Effector memory CD4-positive, alpha-beta T cell (primary cell): ENCODE measurements at regions not wholly inside any gene's neighbourhood (a gene's known extent, or its start where the extent isn't known, plus 50 kb on each side); places are given as distances from the start of the nearest gene placed in this dataset.

Source experiments
- DNase-seq, 3 donors: peaks; one replicate each; pipeline ENCODE4 v3.0.0-alpha.2; 2020
- H3K27ac ChIP-seq: 2 replicates; pipeline ENCODE4 v1.7.0; 2013; ENCODE audit warnings: mild to moderate bottlenecking, low read length, moderate library complexity; ENCODE audit not compliant: insufficient read depth, poor library complexity, severe bottlenecking
- H3K27me3 ChIP-seq: replicated peaks from 2 replicates; pipeline ENCODE4 v1.7.0; 2013; ENCODE audit warnings: mild to moderate bottlenecking, low read length; ENCODE audit not compliant: insufficient read depth, control insufficient read depth, poor library complexity, severe bottlenecking
- H3K36me3 ChIP-seq: 2 replicates; pipeline ENCODE4 v1.7.0; 2013; ENCODE audit warnings: mild to moderate bottlenecking, low read length, moderate library complexity; ENCODE audit not compliant: control insufficient read depth, insufficient read depth
- H3K4me1 ChIP-seq: 2 replicates; pipeline ENCODE4 v1.7.0; 2013; ENCODE audit warnings: low read length, mild to moderate bottlenecking; ENCODE audit not compliant: control insufficient read depth, insufficient read depth, poor library complexity, severe bottlenecking
- H3K4me3 ChIP-seq: 2 replicates; pipeline ENCODE4 v1.7.0; 2013; ENCODE audit warnings: low read length, low read depth, mild to moderate bottlenecking; ENCODE audit not compliant: insufficient read depth, poor library complexity, severe bottlenecking
- H3K9me3 ChIP-seq: 2 replicates; pipeline ENCODE4 v1.7.0; 2013; ENCODE audit warnings: mild to moderate bottlenecking, low read length, moderate library complexity; ENCODE audit not compliant: control insufficient read depth

GRCh38 chr4:58551676-58552075, 1441.5 kb upstream of the IGFBP7 start:
- H3K4me1 ChIP-seq, result no peaks in the 10 kb centered on the region
- no peaks in the 10 kb centered on the region for H3K27me3 ChIP-seq
- no peaks in the 10 kb centered on the region for H3K9me3 ChIP-seq
- no peak overlapping the region for H3K27ac ChIP-seq
- no peak for DNase-seq
- H3K36me3 ChIP-seq, result no peaks in the 10 kb centered on the region
- no peak overlapping the region for H3K4me3 ChIP-seq

GRCh38 chr4:58543465-58543864, 1433.3 kb upstream of the IGFBP7 start:
- H3K4me1 ChIP-seq, result no peaks in the 10 kb centered on the region
- no peaks in the 10 kb centered on the region for H3K36me3 ChIP-seq
- no peak for DNase-seq
- no peaks in the 10 kb centered on the region for H3K27me3 ChIP-seq
- H3K27ac ChIP-seq, result no peak overlapping the region
- H3K9me3 ChIP-seq, result no peaks in the 10 kb centered on the region
- H3K4me3 ChIP-seq, result no peak overlapping the region

- no peaks in the 10 kb centered on the region for H3K36me3 ChIP-seq
- no peaks in the 10 kb centered on the region for H3K27me3 ChIP-seq
- no peak for DNase-seq
- H3K27ac ChIP-seq, result no peak overlapping the region
- H3K4me3 ChIP-seq, result no peak overlapping the region
- no peaks in the 10 kb centered on the region for H3K4me1 ChIP-seq
- H3K9me3 ChIP-seq, result no peaks in the 10 kb centered on the region
Observed at GRCh38 chr4:58541926-58542325, 1431.7 kb upstream of the IGFBP7 start.

- DNase-seq, result no peak
- Histone ChIP-seq H3K4me3 (no peak overlapping the region), H3K27ac (no peak overlapping the region), H3K9me3 (no peaks in the 10 kb centered on the region), H3K4me1 (no peaks in the 10 kb centered on the region), H3K36me3 (no peaks in the 10 kb centered on the region), H3K27me3 (no peaks in the 10 kb centered on the region)
Observed at GRCh38 chr4:58522765-58523382, 1412.7 kb upstream of the IGFBP7 start.

- Histone ChIP-seq H3K27me3 (no peaks in the 10 kb centered on the region), H3K9me3 (no peaks in the 10 kb centered on the region), H3K4me3 (no peak overlapping the region), H3K36me3 (no peaks in the 10 kb centered on the region), H3K4me1 (no peaks in the 10 kb centered on the region), H3K27ac (no peak overlapping the region)
- DNase-seq, result no peak
Observed at GRCh38 chr4:58515226-58515625, 1405.0 kb upstream of the IGFBP7 start.

GRCh38 chr4:58514299-58514698, 1404.1 kb upstream of the IGFBP7 start:
- Histone ChIP-seq H3K9me3 (no peaks in the 10 kb centered on the region), H3K36me3 (no peaks in the 10 kb centered on the region), H3K27ac (no peak overlapping the region), H3K27me3 (no peaks in the 10 kb centered on the region), H3K4me3 (no peak overlapping the region), H3K4me1 (no peaks in the 10 kb centered on the region)
- DNase-seq, result no peak

GRCh38 chr4:58510652-58511051, 1400.5 kb upstream of the IGFBP7 start:
- no peaks in the 10 kb centered on the region for H3K4me1 ChIP-seq
- H3K27ac ChIP-seq, result no peak overlapping the region
- H3K36me3 ChIP-seq, result no peaks in the 10 kb centered on the region
- DNase-seq, result no peak
- H3K4me3 ChIP-seq, result no peak overlapping the region
- no peaks in the 10 kb centered on the region for H3K27me3 ChIP-seq
- no peaks in the 10 kb centered on the region for H3K9me3 ChIP-seq

- no peaks in the 10 kb centered on the region for H3K27me3 ChIP-seq
- no peaks in the 10 kb centered on the region for H3K9me3 ChIP-seq
- H3K27ac ChIP-seq, result no peak overlapping the region
- no peaks in the 10 kb centered on the region for H3K4me1 ChIP-seq
- no peaks in the 10 kb centered on the region for H3K36me3 ChIP-seq
- H3K4me3 ChIP-seq, result no peak overlapping the region
- DNase-seq, result no peak
Observed at GRCh38 chr4:58507079-58507478, 1396.9 kb upstream of the IGFBP7 start.

GRCh38 chr4:58502839-58503238, 1392.7 kb upstream of the IGFBP7 start:
- H3K27ac ChIP-seq, result no peak overlapping the region
- H3K9me3 ChIP-seq, result no peaks in the 10 kb centered on the region
- no peaks in the 10 kb centered on the region for H3K36me3 ChIP-seq
- DNase-seq, result no peak
- H3K4me1 ChIP-seq, result no peaks in the 10 kb centered on the region
- no peaks in the 10 kb centered on the region for H3K27me3 ChIP-seq
- no peak overlapping the region for H3K4me3 ChIP-seq

- DNase-seq, result no peak
- Histone ChIP-seq H3K36me3 (no peaks in the 10 kb centered on the region), H3K4me1 (no peaks in the 10 kb centered on the region), H3K9me3 (no peaks in the 10 kb centered on the region), H3K4me3 (no peak overlapping the region), H3K27ac (no peak overlapping the region), H3K27me3 (no peaks in the 10 kb centered on the region)
Observed at GRCh38 chr4:58499182-58499581, 1389.0 kb upstream of the IGFBP7 start.
